GM12872 (cell line): ENCODE measurements at regions not wholly inside any gene's neighbourhood (a gene's known extent, or its start where the extent isn't known, plus 50 kb on each side); places are given as distances from the start of the nearest gene placed in this dataset.

Source experiments
- TF ChIP-seq, protein P1 (sequence below): IDR thresholded peaks from 3 replicates; pipeline ENCODE4 v1.5.1; 2011; ENCODE audit warnings: low read depth, mild to moderate bottlenecking, low read length, moderate library complexity; ENCODE audit not compliant: insufficient read depth

DNA sequence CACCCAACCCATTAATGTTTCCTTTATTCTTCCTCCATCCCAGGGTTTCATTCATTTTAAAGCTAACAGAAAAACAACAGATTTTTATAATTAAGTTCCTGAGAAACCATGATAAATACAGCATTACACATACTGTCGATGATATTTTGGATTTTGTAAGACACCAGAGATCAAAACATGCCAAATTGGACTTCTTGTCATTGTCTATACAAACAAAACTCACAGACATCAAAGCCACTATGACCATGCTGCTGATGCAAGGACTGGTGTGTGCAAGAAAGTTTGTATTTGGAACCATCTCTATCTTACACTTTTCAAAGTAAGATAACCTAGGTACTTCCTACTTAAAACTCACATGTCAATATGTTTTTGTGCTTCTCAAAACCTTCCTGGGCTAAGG lies 294.0 kb upstream of the UGT8 start:
- TF ChIP-seq, protein P1, sequence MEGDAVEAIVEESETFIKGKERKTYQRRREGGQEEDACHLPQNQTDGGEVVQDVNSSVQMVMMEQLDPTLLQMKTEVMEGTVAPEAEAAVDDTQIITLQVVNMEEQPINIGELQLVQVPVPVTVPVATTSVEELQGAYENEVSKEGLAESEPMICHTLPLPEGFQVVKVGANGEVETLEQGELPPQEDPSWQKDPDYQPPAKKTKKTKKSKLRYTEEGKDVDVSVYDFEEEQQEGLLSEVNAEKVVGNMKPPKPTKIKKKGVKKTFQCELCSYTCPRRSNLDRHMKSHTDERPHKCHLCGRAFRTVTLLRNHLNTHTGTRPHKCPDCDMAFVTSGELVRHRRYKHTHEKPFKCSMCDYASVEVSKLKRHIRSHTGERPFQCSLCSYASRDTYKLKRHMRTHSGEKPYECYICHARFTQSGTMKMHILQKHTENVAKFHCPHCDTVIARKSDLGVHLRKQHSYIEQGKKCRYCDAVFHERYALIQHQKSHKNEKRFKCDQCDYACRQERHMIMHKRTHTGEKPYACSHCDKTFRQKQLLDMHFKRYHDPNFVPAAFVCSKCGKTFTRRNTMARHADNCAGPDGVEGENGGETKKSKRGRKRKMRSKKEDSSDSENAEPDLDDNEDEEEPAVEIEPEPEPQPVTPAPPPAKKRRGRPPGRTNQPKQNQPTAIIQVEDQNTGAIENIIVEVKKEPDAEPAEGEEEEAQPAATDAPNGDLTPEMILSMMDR: no peak

DNA sequence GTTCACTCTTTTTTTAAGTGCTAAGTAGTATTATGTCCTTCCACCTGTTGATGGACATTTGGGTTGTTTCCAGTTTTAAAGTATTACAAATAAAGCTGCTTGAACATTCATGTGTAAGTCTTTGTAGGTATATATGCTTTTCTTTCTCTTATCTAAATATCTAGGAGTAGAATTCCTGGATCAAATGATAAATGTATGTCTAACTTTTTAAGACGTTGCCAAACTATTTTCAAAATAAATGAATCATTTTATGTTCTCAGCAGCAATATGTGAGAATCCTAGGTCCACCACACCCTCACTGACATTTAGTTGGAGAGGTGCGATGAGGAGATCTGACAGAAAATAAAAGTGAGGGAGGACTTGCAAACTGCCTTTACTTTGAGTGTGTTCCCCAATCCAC lies 291.7 kb upstream of the UGT8 start:
- TF ChIP-seq, protein P1: no peak

DNA sequence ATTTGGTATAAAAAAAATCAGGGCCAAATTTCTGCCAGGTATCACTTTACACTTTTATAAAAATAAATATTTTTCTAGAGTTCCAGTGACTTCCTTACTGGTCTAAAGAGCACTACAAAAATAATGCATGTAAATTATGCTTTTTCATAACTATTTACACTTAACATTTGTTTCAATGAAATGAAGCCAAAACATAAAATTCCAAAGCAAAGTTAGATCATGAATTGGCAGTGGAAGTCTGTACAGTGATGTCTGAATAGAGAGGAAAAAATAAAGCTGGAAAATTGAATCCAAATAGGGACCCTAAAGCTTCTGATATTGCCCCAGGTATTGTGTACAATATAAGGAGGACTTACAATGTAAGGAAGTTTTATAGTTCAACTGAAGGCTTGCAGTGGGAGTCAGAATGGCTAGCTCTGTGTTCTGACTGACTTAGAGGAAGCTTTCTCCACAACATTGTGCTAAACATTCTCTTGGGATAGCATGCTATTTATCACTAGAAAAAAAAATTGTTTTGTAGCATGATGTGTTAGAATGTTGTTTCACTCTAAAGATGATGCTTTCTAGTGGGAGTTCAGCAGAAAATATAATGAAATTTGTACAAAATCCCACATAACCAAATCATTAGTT lies 288.2 kb upstream of the UGT8 start:
- TF ChIP-seq, protein P1: no peak

DNA sequence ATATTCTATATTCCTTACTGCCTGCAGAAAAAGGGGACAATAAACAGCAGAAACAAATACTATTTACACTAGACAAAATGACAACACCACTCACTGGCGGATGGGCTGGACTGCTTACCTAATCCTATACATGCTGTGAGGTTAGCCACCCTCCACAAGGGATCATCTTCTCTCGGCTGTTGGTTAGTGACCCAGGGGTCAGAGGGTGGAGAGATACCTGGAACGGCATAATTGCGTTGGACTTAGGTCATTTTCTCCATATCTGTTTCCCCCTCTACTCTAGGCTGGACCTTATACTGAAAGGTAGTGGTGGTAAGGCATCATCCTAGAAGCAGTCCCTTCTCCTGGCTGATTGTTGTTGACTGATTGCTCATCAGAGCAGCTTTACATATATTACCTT lies 286.8 kb upstream of the UGT8 start:
- TF ChIP-seq, protein P1: no peak

DNA sequence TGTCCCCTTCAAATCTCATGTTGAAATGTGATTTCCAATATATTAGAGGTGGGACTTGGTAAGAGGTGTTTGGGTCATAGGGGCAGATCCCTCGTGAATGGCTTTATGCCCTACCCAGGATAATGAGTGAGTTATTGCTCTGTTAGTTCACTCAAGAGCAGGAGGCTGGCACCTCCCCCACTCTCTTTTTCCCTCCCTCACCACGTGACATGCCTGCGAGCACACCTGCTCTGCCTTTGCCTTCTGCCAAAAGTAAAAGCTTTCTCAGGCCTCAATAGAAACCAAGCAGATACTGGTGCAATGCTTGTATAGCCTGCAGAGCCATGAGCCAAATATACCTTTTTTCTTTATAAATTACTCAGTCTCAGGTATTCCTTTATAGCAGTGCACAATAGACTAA lies 286.3 kb upstream of the UGT8 start:
- TF ChIP-seq, protein P1: no peak

DNA sequence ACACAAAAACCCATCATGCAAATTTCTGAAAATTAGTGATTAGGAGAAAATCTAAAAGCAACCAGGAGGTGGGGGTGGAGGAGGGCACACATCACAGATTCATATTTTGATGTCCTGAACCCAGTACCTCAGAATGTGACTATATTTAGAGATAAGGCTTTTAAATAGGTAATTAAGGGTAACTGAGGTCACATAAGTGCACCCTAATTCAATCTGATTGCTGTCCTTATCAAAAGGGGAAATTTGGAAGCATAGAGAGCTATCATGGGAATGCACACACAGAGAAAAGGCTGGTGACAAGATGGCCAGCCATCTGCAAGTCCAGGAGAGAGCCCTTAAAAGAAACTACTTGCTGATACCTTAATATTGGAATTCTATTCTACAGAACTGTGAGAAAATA lies 281.8 kb upstream of the UGT8 start:
- TF ChIP-seq, protein P1: no peak

DNA sequence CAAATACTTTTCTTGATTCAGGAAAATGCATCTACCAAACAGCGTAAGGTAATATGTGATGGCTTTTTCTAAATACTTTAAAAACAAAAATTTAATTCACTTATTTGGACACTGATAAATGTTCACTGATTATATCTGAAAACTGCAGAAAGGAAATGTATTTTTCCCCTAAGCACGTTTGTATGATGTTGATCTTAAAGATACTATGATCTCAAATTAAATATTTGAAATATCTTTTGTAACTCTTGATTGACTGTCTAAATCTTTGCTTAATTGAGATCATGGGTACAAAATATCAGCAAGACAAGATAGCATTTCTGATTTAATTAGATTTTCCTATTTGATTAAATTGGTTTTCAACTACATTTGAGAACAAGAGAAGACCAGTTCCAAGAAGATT lies 281.0 kb upstream of the UGT8 start:
- TF ChIP-seq, protein P1: no peak
